Ascending aorta (tissue), 2 donors: ENCODE measurements at regions not wholly inside any gene's neighbourhood (a gene's known extent, or its start where the extent isn't known, plus 50 kb on each side); places are given as distances from the start of the nearest gene placed in this dataset.

Source experiments
- DNase-seq, 2 donors: peaks; one replicate each; pipeline ENCODE4 v3.0.0-alpha.2; 2019; ENCODE audit warnings: low spot score in 2 of 2
- H3K27ac ChIP-seq, 2 donors: fragments of 200-600 bp; sonication (generic); one replicate each; pipeline ENCODE4 v1.5.1; 2016 to 2017; ENCODE audit warnings: mild to moderate bottlenecking in 1 of 2
- H3K27me3 ChIP-seq: fragments of 200-600 bp; sonication (generic); one replicate; pipeline ENCODE4 v1.5.1; 2017
- H3K36me3 ChIP-seq, 2 donors: fragments of 200-600 bp; sonication (generic); one replicate each; pipeline ENCODE4 v1.5.1; 2016
- H3K4me1 ChIP-seq, 2 donors: fragments of 200-600 bp; sonication (generic); one replicate each; pipeline ENCODE4 v1.5.1; 2016 to 2017; ENCODE audit warnings: mild to moderate bottlenecking in 1 of 2
- H3K4me3 ChIP-seq, 2 donors: fragments of 200-600 bp; sonication (generic); one replicate each; pipeline ENCODE4 v1.5.1; 2016 to 2017; ENCODE audit warnings: mild to moderate bottlenecking in 1 of 2
- H3K9me3 ChIP-seq, 2 donors: fragments of 200-600 bp; sonication (generic); one replicate each; pipeline ENCODE4 v1.5.1; 2016
- CTCF ChIP-seq, 3 experiments: fragments of 200-600 bp in 2 of 3; fragments of 450-650 bp in 1 of 3; sonication (generic) in 2 of 3; IDR thresholded peaks; one replicate each; pipeline ENCODE4 v1.5.1; 2016 to 2019; ENCODE audit warnings: antibody characterized with exemption in 3 of 3, mild to moderate bottlenecking in 1 of 3, moderate library complexity in 1 of 3
- intact Hi-C: fragments of 100-400 bp; cut with DNase I; formaldehyde crosslinking; loops from one replicate; pipeline ENCODE4 v1.15.1; 2023

- Histone ChIP-seq H3K27ac (no peak overlapping the region), H3K27me3 (no peaks in the 10 kb centered on the region), H3K9me3 (no peaks in the 10 kb centered on the region), H3K4me3 (no peak overlapping the region), H3K4me1 (no peaks in the 10 kb centered on the region), H3K36me3 (no peaks in the 10 kb centered on the region)
- no peak for TF ChIP-seq CTCF (IDR thresholded peaks at IDR 0.05)
- DNase-seq: no peak
- intact Hi-C loops: no loop called here
Observed at GRCh38 chr5:27290172-27290571, 251.8 kb upstream of the CDH9 start.

GRCh38 chr5:27276119-27276518 is 237.7 kb upstream of the CDH9 start:
- Histone ChIP-seq H3K4me3 (no peak overlapping the region), H3K4me1 (no peaks in the 10 kb centered on the region), H3K36me3 (no peaks in the 10 kb centered on the region), H3K9me3 (no peaks in the 10 kb centered on the region), H3K27ac (no peak overlapping the region), H3K27me3 (no peaks in the 10 kb centered on the region)
- TF ChIP-seq CTCF (IDR thresholded peaks at IDR 0.05): no peak
- intact Hi-C loops: no loop called here
- DNase-seq: no peak

- Histone ChIP-seq H3K27me3 (no peaks in the 10 kb centered on the region), H3K27ac (no peak overlapping the region), H3K36me3 (no peaks in the 10 kb centered on the region), H3K4me1 (no peaks in the 10 kb centered on the region), H3K9me3 (no peaks in the 10 kb centered on the region), H3K4me3 (no peak overlapping the region)
- no peak for DNase-seq
- TF ChIP-seq CTCF (IDR thresholded peaks at IDR 0.05): no peak
- intact Hi-C loops: no loop called here
Observed at GRCh38 chr5:27275345-27275744, 237.0 kb upstream of the CDH9 start.

GRCh38 chr5:27269766-27270165 is 231.4 kb upstream of the CDH9 start:
- intact Hi-C loops: no loop called here
- H3K9me3 ChIP-seq: no peaks in the 10 kb centered on the region
- TF ChIP-seq CTCF (IDR thresholded peaks at IDR 0.05): no peak

GRCh38 chr5:27267209-27267824 is 228.9 kb upstream of the CDH9 start:
- TF ChIP-seq CTCF (IDR thresholded peaks at IDR 0.05): no peak
- no peak overlapping the region for H3K4me3 ChIP-seq
- no peaks in the 10 kb centered on the region for H3K9me3 ChIP-seq
- H3K27ac ChIP-seq: no peak overlapping the region
- no peaks in the 10 kb centered on the region for H3K27me3 ChIP-seq
- DNase-seq: no peak
- intact Hi-C loops: no loop called here
- no peaks in the 10 kb centered on the region for H3K36me3 ChIP-seq
- H3K4me1 ChIP-seq: no peaks in the 10 kb centered on the region

More at GRCh38 chr5:27269766-27270165, 231.4 kb upstream of the CDH9 start:
- no peaks in the 10 kb centered on the region for H3K4me1 ChIP-seq
- DNase-seq: no peak
- no peaks in the 10 kb centered on the region for H3K27me3 ChIP-seq
- no peaks in the 10 kb centered on the region for H3K36me3 ChIP-seq
- H3K27ac ChIP-seq: no peak overlapping the region
- no peak overlapping the region for H3K4me3 ChIP-seq

GRCh38 chr5:27266184-27266583 is 227.8 kb upstream of the CDH9 start:
- H3K4me1 ChIP-seq: no peaks in the 10 kb centered on the region
- H3K36me3 ChIP-seq: no peaks in the 10 kb centered on the region
- intact Hi-C loops: no loop called here
- H3K27ac ChIP-seq: no peak overlapping the region
- no peak for TF ChIP-seq CTCF (IDR thresholded peaks at IDR 0.05)
- DNase-seq: no peak
- no peaks in the 10 kb centered on the region for H3K9me3 ChIP-seq
- no peak overlapping the region for H3K4me3 ChIP-seq
- no peaks in the 10 kb centered on the region for H3K27me3 ChIP-seq
